ENCODE measurements at regions not wholly inside any gene's neighbourhood (a gene's known extent, or its start where the extent isn't known, plus 50 kb on each side); places are given as distances from the start of the nearest gene placed in this dataset.

DNA sequence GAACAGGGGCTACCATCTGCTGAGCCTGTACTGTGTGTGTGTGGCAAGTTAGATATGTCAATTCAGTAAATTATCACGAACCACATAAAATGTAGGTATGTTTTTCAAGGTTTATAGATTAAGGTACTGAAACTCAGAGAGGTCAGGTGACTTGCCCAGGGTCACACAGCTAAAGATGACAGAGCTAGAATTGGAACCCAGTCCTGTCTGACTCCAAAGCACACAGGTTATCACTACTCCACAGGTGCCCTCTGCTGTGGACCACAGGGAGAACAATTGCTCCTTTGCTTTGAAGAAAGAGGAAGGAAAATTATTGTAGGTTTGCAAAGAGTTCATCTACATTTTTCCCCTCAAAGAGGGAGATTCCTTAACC is 229.7 kb upstream of the AGAP1 start:
- no peak overlapping the region for H3K4me3 ChIP-seq (ENCODE audit: low read depth, low read length)
- TF ChIP-seq, protein P1, sequence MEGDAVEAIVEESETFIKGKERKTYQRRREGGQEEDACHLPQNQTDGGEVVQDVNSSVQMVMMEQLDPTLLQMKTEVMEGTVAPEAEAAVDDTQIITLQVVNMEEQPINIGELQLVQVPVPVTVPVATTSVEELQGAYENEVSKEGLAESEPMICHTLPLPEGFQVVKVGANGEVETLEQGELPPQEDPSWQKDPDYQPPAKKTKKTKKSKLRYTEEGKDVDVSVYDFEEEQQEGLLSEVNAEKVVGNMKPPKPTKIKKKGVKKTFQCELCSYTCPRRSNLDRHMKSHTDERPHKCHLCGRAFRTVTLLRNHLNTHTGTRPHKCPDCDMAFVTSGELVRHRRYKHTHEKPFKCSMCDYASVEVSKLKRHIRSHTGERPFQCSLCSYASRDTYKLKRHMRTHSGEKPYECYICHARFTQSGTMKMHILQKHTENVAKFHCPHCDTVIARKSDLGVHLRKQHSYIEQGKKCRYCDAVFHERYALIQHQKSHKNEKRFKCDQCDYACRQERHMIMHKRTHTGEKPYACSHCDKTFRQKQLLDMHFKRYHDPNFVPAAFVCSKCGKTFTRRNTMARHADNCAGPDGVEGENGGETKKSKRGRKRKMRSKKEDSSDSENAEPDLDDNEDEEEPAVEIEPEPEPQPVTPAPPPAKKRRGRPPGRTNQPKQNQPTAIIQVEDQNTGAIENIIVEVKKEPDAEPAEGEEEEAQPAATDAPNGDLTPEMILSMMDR (IDR thresholded peaks at IDR 0.05; ENCODE audit: insufficient read depth, low read depth, low read length, missing control alignments): no peak
- DNase-seq (ENCODE audit: low read depth): no peak

DNA sequence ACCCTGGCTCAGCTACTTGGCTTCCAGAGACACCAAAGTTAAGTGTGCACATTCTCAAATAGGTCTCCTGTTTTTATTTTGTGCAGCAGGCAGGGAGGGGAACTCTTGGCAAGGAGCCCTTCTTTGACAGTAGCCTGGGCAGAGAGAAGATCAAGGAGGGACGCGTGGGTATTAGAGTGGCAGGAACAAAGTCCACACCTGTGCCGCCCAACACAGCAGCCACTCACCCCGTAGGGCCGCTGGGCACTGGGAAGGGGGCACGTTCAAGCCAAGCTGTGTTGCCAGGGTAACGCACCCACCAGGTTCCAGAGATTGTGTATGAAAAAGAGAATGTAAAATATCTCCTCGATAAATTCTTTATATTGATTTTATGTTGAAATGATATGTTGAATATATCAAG is 229.3 kb upstream of the AGAP1 start:
- TF ChIP-seq, protein P1 (IDR thresholded peaks at IDR 0.05; ENCODE audit: insufficient read depth, low read depth, low read length, missing control alignments): no peak
- no peak for DNase-seq (ENCODE audit: low read depth)
- no peak overlapping the region for H3K4me3 ChIP-seq (ENCODE audit: low read depth, low read length)

DNA sequence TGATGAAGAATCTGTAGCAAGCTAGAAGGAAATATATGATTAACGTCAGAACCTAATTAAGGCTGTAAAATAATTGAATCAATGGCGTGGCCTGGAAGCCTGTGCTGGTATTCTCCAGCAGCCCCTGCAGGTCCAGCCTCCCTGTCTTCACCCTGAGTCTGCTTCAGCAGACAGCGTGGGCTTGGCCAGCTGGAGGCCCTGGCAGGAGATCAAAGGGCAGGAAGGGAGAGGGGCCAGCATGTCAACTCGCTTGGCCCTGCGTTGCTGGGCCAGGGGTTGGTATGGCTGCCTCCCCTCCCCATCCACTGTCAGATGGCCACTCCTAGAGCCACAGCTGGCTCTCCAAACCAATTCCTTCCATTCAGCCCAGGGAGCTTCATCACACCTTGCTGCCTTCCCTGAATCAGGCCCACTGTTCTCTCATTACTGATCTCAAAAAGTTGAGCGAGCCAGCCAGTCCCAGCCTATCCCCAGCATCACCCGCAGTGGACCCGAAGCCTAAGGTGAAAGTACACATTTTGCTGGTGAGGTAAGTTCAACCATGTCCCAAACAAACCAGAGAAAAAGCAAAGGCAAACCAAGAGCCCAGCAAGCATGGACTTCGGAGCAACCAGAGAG is 228.4 kb upstream of the AGAP1 start:
- H3K4me3 ChIP-seq (ENCODE audit: low read depth, low read length): no peak overlapping the region
- DNase-seq (ENCODE audit: low read depth): no peak
- TF ChIP-seq, protein P1 (IDR thresholded peaks at IDR 0.05; ENCODE audit: insufficient read depth, low read depth, low read length, missing control alignments): no peak

DNA sequence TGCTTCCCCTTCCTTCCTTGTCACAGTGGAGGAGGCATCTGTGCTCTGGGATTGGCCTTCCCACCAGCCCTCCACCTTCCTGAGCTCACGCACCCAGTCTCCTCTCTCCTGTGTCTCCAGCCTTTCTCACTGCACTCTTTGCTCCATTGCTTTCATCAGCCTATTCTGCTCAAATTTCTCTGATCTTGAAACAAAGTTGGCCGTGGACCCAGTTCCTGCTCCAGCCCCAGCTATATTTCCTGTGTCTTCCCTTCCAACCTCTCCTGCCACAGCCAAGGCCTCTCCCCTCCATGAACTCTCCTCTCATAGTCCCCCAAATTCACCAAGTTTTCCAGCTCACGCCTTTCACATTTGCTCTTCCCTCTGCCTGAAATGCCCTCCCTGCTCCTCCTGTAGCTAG is 226.6 kb upstream of the AGAP1 start:
- DNase-seq (ENCODE audit: low read depth): no peak
- TF ChIP-seq, protein P1 (IDR thresholded peaks at IDR 0.05; ENCODE audit: insufficient read depth, low read depth, low read length, missing control alignments): no peak
- H3K4me3 ChIP-seq (ENCODE audit: low read depth, low read length): no peak overlapping the region

DNA sequence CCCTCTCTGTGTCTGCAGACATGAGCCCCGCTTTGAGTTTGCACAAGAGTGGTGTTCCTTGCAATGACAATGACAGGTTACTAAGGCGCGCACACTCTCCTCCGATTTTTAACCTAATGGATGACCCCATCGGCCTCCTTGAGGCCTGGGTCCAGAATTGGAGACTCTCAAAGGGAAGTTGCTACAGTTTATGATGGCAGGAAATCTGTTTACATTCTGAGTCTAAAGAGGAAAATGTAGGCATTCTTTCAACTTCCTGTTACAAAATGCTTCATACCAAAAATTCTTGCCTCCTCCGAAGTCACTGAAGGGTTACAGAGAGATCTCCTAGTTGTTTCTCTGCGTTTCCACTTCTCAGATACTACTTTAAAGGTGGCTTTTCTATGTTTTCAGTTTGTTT is 225.3 kb upstream of the AGAP1 start:
- TF ChIP-seq, protein P1 (IDR thresholded peaks at IDR 0.05; ENCODE audit: insufficient read depth, low read depth, low read length, missing control alignments): no peak
- DNase-seq (ENCODE audit: low read depth): no peak
- no peak overlapping the region for H3K4me3 ChIP-seq (ENCODE audit: low read depth, low read length)

DNA sequence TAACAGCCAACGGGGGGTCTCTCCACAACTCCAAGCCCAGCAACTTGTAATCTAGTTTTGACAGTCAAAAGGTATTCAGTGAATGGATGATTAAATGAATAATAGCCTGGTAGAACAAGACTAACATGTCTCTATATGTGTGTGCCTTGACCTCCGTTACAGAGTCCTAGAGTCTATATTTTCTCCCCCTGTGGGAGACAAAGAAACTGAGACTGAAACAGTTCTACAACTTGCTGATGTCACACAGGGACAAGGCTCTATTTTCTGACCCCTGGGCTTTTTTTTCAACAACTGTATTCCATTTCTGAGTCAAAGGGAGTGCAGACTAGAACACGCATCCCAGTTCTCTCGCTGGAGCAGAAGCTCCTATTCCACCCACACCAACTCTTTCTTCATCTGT is 223.6 kb upstream of the AGAP1 start:
- TF ChIP-seq, protein P1 (IDR thresholded peaks at IDR 0.05; ENCODE audit: insufficient read depth, low read depth, low read length, missing control alignments): no peak
- peak; percentile 3 for DNase-seq (ENCODE audit: low read depth)
- H3K4me3 ChIP-seq (ENCODE audit: low read depth, low read length): no peak overlapping the region

DNA sequence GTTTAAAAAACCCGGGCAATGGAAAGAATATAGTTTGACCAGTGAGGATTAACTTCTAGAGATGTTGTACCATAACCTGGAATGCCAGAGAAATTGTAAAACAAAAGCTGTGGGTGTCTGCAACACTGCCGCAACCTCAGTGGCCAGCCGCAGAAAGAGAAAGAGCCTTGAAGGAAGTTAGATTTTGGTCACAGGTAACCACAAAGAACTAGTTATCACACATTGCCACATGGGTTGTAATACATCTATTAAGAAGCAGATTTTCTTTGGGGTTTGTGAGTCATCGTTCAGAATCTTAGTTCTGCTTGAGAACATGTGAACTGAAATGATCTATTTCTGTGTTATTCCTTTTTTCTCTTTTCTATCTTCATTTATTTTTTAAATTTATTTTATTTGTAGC is 222.9 kb upstream of the AGAP1 start:
- H3K4me3 ChIP-seq (ENCODE audit: low read depth, low read length): no peak overlapping the region
- DNase-seq (ENCODE audit: low read depth): peak; percentile 44
- TF ChIP-seq, protein P1 (IDR thresholded peaks at IDR 0.05; ENCODE audit: insufficient read depth, low read depth, low read length, missing control alignments): no peak
